ENCODE measurements at regions not wholly inside any gene's neighbourhood (a gene's known extent, or its start where the extent isn't known, plus 50 kb on each side); places are given as distances from the start of the nearest gene placed in this dataset.
"Not testable (repeated sequence)": the region's sequence is repeated elsewhere in the genome, so short reads cannot be mapped to it uniquely, and the experiment has no call there.

- DNase-seq (ENCODE audit: low read depth in 2 of 2) = no peak
Observed at GRCh38 chr2:139721411-139721995, 941.3 kb upstream of the NXPH2 start.

- no peak for DNase-seq (ENCODE audit: low read depth in 2 of 2)
Observed at GRCh38 chr2:139720056-139720455, 939.9 kb upstream of the NXPH2 start.

GRCh38 chr2:139704606-139705005 lies 924.4 kb upstream of the NXPH2 start:
- DNase-seq (ENCODE audit: low read depth in 2 of 2) = no peak

GRCh38 chr2:139694327-139694726 lies 914.1 kb upstream of the NXPH2 start:
- no peak for DNase-seq (ENCODE audit: low read depth in 2 of 2)

- no peak for DNase-seq (ENCODE audit: low read depth in 2 of 2)
Observed at GRCh38 chr2:139686205-139686604, 906.0 kb upstream of the NXPH2 start.

GRCh38 chr2:139685090-139685983 lies 905.1 kb upstream of the NXPH2 start:
- no peak for DNase-seq (ENCODE audit: low read depth in 2 of 2)

GRCh38 chr2:139684286-139684860 lies 904.2 kb upstream of the NXPH2 start:
- DNase-seq (ENCODE audit: low read depth in 2 of 2) = no peak

- no peak for DNase-seq (ENCODE audit: low read depth in 2 of 2)
Observed at GRCh38 chr2:139674577-139674976, 894.4 kb upstream of the NXPH2 start.

GRCh38 chr2:139673447-139673846 lies 893.3 kb upstream of the NXPH2 start:
- DNase-seq (ENCODE audit: low read depth in 2 of 2) = not testable (repeated sequence)

GRCh38 chr2:139669675-139670074 lies 889.5 kb upstream of the NXPH2 start:
- DNase-seq (ENCODE audit: low read depth in 2 of 2) = no peak

GRCh38 chr2:139652385-139652784 lies 872.2 kb upstream of the NXPH2 start:
- DNase-seq (ENCODE audit: low read depth in 2 of 2) = no peak

- no peak for DNase-seq (ENCODE audit: low read depth in 2 of 2)
Observed at GRCh38 chr2:139645617-139646016, 865.4 kb upstream of the NXPH2 start.

GRCh38 chr2:139643139-139643538 lies 862.9 kb upstream of the NXPH2 start:
- no peak for DNase-seq (ENCODE audit: low read depth in 2 of 2)

- no peak for DNase-seq (ENCODE audit: low read depth in 2 of 2)
Observed at GRCh38 chr2:139631966-139632365, 851.8 kb upstream of the NXPH2 start.

- no peak for DNase-seq (ENCODE audit: low read depth in 2 of 2)
Observed at GRCh38 chr2:139628931-139629330, 848.7 kb upstream of the NXPH2 start.

- DNase-seq (ENCODE audit: low read depth in 2 of 2) = no peak
Observed at GRCh38 chr2:139626128-139626527, 845.9 kb upstream of the NXPH2 start.

- DNase-seq (ENCODE audit: low read depth in 2 of 2) = no peak
Observed at GRCh38 chr2:139622691-139623090, 842.5 kb upstream of the NXPH2 start.

GRCh38 chr2:139617747-139618146 lies 837.6 kb upstream of the NXPH2 start:
- no peak for DNase-seq (ENCODE audit: low read depth in 2 of 2)

GRCh38 chr2:139613264-139613663 lies 833.1 kb upstream of the NXPH2 start:
- DNase-seq (ENCODE audit: low read depth in 2 of 2) = no peak

GRCh38 chr2:139610512-139610911 lies 830.3 kb upstream of the NXPH2 start:
- no peak for DNase-seq (ENCODE audit: low read depth in 2 of 2)

- no peak for DNase-seq (ENCODE audit: low read depth in 2 of 2)
Observed at GRCh38 chr2:139609109-139609508, 828.9 kb upstream of the NXPH2 start.

- DNase-seq (ENCODE audit: low read depth in 2 of 2) = no peak
Observed at GRCh38 chr2:139605668-139606067, 825.5 kb upstream of the NXPH2 start.

- DNase-seq (ENCODE audit: low read depth in 2 of 2) = no peak
Observed at GRCh38 chr2:139600166-139600565, 820.0 kb upstream of the NXPH2 start.
